ENCODE measurements at regions not wholly inside any gene's neighbourhood (a gene's known extent, or its start where the extent isn't known, plus 50 kb on each side); places are given as distances from the start of the nearest gene placed in this dataset.
A peak's percentile ranks its signal among the peaks of the same experiment; 100 is the strongest.
"Not testable (repeated sequence)": the region's sequence is repeated elsewhere in the genome, so short reads cannot be mapped to it uniquely, and the experiment has no call there.

- no peak for DNase-seq
Observed at GRCh38 chr6:15897063-15897876, 231.6 kb upstream of the MYLIP start.

GRCh38 chr6:15894973-15895725 lies 232.3 kb upstream of the DTNBP1 start:
- DNase-seq = no peak

DNA sequence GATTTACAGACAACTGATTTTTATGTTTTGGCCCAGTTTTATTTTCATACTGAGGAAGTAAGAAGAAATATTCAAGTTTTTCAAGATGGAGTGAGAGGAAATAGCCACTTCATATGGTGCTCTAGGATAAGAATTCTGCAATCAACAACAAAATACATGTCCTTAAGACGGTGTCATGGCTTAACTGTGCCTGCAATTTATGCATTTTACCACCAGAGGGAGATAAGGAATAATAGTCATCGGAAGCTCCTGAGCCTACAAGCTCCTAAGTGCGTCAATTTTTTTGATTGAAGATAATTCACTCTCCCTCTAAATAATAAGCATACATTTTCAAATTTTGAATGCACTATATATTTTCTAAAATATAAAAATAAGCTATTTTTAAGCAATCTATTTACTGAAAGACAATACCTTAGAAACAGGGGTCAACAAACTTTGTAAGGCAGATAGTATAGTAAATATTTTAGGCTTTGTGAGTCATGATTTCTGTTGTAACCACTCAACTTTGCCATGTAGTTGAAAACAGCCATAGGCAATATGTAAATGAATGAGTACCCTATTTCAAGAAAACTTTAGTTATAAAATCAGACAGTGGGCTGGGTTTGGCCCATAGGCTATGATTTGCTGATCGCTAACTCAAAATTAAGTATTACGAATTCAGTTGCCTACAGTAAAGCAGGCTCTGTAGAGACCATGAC lies 230.9 kb upstream of the DTNBP1 start:
- no peak for DNase-seq

DNA sequence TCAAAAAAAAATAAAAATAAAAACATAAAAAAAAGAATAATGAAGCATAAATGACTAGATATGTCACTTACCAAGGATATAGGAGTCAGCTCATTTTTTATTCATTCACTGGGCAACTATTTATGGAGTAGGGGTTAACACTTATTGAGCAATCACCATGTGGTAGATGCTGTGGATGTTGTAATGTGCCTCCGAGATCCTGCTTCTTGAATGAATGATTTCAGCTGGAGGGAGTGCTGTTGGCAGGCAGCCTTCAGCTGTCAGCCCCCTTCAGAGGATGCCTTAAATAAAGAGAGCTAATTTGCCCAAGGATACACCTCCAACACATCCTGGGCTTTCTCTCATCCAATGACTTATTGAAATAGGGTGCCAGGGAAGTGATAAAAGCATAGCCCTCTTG lies 229.5 kb upstream of the DTNBP1 start:
- no peak for DNase-seq

DNA sequence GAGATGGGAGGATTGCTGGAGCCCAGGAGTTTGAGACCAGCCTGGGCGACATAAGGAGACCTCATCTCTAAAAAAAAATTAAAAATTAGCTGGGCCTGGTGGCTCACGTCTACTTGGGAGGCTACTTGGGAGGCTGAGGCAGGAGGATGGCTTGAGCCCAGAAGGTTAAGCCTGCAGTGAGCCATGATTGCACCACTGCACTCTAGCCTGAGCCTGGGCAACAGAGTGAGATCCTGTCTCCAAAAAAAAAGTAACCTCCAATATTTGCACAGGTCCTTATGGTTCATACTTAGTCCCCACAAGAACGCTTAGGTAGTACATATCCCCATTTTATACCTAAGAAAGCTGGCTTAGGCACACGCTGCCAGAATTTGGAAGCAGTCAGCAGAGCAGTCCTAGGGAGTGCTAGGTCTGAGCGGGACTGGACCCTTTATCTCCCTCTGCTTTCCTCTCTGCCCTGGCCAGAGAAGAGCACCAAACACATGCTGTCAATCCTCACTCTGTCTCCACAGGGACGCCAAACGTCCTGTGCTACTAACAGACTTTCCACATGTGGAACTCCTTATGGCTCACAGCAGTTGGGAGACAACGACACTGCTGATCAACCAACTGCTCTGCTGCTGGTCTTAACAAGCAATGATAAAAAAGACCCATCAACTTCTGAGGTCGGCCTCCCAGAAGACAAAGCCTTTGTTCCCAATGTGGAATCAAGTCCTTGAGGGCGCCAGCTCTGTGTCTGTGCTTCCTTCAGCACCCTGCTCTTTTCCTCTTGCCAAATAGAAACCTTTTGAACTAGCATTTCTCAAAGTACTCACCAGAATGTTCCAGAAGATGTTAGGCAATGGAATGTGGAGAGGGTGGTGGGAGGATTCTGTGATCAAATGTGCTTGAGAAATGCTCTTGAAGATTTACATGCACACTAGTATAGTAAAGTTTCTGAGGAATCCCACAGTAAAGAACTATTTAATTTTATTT lies 226.3 kb upstream of the DTNBP1 start:
- DNase-seq = no peak

DNA sequence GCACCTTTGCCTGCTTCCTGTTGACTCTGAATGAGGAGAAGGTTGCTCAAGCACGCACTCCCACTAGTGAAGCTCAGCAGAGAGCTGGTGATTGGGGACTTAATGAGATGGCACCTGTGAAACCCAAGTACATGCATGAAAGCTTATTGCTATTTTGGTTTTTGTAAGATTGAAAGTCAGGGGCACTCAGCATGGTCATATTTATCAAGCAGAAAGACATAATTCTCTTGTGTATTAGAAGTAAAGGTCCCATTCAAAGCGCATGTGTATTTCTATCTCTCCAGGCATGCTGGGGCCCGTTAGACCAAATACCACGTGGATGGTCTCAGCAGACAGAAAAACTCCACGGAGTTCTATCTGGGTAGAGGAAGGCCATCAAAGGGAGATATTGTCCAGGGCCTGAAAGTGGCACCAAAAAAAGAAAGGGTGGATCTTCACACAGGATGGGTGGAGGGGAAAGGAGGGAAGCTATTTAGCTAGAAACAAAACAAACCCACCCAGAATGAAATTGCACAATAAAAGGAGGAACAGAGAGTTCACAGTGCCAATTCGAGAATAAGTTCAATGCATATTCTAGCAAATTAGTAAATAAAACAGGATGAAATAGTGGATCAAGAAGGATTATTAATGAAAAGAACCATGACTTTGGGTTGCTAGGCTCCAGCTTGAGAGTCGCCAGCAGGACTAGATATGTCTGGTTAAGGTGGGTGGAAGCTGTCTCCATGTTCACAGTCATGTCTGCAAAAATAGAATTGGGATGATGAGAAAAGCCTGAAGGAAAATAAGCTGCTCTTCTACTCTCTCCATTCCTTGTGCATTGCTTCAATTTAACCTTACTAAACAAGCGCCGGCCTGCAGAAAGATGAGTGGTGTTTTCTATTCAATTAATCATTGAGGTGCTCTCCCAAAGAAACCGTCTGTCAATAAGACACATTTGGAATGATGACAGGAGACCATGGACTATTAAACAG lies 224.9 kb upstream of the DTNBP1 start:
- DNase-seq = no peak

DNA sequence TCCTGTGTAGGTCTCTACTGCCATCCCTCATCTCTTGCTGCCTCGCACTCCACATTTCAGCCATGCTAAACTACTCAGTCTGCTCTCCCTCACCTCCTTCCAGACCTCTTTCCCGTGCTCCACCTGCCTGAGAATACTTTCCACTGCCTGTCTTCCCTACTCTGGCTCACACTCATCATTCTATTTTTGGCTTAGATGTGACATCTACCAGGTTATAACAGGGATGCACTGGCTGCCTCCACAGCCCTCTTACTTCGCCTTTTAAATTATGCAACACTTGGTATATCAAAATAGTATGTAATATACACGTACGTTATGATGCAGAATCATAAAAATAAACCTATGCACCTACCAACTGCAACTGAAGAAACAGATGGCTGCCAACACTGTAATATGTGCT lies 222.8 kb upstream of the DTNBP1 start:
- DNase-seq = no peak

DNA sequence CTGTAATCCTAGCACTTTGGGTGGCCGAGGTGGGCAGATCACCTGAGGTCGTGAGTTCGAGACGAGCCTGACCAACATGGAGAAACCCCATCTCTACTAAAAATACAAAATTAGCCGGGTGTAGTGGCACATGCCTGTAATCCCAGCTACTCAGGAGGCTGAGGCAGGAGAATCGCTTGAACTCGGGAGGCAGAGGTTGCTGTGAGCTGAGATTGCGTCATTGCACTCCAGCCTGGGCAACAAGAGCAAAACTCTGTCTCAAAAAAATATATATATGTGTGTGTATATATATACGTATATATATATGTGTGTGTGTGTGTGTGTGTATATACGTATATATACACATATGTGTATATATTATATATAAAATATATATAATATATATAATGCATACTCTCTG lies 220.8 kb upstream of the DTNBP1 start:
- DNase-seq = not testable (repeated sequence)

DNA sequence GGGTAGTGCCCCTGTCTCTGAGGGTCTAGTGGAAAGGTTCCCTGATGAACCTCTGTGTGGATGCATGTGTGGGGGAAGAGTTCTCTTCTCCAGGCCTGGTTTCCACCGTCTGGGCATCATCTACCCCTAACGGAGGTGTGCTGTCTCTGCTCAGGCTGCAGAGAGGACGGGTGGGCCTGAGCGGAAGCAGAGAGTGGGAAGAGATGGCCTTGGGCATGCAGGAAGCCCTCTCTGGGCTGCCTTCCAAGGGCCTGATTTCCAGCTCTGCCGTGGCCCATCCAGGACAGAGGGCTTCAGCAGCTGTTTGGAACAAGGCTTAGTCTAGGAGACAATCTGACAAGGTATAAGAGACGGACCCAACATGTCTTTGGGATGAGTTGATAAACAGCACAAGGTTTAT lies 220.1 kb upstream of the DTNBP1 start:
- DNase-seq = no peak

GRCh38 chr6:15882345-15882744 lies 219.5 kb upstream of the DTNBP1 start:
- DNase-seq = no peak

DNA sequence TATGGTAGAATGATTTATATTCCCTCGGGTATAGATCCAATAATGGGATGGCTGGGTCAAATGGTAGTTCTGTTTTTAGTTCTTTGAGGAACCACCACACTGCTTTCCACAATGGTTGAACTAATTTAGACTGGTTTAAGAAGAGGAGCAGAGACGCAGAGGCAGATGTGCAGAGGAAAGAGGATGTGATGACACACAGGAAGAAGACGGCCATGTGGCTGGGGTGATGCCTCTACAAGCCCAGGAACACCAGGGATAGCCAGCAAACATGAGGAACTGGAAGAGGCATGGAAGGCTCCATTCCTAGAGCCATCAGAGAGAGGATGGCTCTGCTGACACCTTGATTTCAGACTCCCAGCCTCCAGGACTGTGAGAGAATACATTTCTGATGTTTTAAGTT lies 218.3 kb upstream of the DTNBP1 start:
- no peak for DNase-seq

- DNase-seq = no peak
Observed at GRCh38 chr6:15880262-15880973, 217.6 kb upstream of the DTNBP1 start.

DNA sequence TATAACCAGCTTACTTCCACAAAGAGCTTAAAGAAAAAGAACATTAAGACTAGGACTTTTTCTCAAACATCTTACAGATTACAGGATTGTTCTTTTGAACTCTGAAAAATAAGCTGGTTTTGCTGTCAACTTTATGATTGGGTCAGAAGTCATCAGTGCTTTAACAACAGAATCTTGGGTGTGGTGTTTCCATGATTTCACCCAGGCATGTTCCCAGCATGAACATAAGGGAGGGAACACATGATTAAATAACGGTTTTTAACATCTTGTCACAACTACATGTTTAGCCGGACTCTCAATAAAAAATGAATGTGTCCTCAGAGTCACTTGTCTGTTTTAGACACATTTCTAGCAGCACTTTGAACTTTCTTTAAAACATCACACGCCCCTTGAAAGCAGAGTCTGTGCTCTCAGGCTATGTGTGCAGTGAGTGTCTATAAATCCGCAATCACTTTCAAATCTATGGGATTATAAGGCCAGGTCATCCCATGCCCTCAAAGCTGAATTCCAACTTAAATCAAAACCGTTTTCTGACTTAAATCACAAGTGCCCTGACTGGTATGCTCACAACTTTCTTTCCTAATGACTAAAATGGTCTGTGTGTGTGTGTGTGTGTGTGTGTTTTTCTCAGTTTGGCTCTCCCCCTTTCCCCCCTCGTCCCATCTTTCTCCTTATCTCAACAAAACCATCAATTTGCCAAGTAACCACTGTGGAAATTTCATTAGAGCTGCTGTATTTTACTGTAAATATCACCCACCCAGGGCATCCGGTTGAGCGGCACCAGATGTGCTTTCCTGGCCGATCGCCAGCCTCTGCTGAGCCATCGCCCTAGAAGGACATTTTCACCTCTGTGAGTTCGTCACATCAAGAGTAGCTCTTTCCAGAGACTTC lies 216.8 kb upstream of the DTNBP1 start:
- peak; percentile 56 for DNase-seq

DNA sequence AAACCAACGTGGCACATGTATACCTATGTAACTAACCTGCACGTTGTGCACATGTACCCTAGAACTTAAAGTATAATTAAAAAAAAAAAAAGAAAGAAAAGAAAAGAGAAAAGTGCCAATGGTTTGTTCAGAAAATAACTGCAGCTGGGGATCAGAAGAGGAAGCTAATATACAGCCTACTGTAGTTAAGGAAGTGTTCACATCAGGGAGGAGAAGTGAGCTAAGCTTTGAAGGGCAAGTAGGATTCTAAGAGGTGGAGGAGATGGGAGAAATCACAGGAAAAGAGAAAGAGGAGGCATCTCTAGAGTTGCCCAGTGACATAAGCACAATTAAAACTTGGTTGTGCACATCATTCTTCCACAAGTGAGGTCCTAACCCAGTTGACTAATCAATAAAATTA lies 214.4 kb upstream of the DTNBP1 start:
- DNase-seq = no peak

GRCh38 chr6:15876406-15876805 lies 213.6 kb upstream of the DTNBP1 start:
- DNase-seq = no peak

DNA sequence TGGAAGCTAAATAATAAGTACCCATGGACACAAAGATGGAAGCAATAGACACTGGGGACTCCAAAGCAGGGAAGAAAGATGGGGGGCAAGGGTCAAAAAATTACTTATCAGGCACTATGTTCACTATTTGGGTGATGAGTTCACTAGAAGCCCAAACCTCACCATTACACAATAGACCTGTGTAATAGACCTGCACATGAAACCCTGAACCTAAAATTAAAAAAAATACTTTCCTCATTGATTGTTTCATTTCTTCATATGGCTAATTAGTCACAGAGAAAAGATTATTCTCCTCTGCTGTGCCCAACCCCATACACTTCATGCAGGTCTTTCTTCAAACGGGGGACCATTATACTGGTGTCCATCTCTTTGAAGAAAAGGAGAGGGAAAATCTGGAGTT lies 213.0 kb upstream of the DTNBP1 start:
- DNase-seq = no peak

GRCh38 chr6:15874821-15875220 lies 212.0 kb upstream of the DTNBP1 start:
- no peak for DNase-seq

DNA sequence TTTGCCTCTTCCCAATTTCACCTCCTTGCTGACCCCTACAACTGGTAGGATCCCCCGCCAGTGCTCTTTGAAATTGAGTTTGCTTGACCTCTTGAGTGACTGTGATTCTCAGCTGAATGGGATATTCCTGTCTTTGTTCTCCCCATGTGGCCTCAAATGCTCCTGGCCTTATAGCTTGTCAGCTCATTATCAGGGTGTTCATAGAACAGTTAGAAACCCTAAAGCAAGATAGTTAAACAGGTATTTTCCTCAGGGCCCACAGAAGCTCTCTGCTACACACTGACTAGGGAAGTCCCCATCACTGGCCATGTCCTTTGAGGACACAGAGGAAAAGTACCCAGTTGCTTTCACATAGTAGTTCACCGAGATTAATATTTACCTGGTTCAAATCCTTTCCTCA lies 211.5 kb upstream of the DTNBP1 start:
- DNase-seq = no peak

Measured in CD4-positive, alpha-beta T cell treated with Interleukin-6 for 4 hours (primary cell).